SW 1271 (cell line): ENCODE measurements at regions not wholly inside any gene's neighbourhood (a gene's known extent, or its start where the extent isn't known, plus 50 kb on each side); places are given as distances from the start of the nearest gene placed in this dataset.
A peak's percentile ranks its signal among the peaks of the same experiment; 100 is the strongest.
"Not testable (repeated sequence)": the region's sequence is repeated elsewhere in the genome, so short reads cannot be mapped to it uniquely, and the experiment has no call there.

Experiments used
- DNase-seq, 2 experiments: peaks; one replicate each; lab custom pipeline; 2025; lab: John Stamatoyannopoulos, UW

DNA sequence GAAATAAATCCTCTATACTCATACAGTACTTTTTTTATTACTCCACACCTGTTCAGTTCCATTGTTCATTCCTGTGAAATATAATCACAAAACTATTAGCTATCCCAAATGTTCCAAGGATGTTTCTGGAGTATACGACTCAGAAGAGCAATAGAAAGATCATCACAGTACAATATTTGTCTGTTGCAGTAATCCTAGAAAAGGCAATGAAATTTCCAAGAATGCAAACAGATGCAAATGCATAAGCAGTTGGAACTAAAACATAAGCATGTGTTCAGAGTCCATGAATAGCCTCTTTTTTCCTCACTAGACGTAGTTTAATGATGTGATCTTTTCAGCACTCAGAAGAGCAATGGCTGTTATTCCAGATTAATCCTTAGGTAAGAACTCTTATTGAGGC is 55.2 kb downstream of the RTL3 start:
- DNase-seq: no peak

DNA sequence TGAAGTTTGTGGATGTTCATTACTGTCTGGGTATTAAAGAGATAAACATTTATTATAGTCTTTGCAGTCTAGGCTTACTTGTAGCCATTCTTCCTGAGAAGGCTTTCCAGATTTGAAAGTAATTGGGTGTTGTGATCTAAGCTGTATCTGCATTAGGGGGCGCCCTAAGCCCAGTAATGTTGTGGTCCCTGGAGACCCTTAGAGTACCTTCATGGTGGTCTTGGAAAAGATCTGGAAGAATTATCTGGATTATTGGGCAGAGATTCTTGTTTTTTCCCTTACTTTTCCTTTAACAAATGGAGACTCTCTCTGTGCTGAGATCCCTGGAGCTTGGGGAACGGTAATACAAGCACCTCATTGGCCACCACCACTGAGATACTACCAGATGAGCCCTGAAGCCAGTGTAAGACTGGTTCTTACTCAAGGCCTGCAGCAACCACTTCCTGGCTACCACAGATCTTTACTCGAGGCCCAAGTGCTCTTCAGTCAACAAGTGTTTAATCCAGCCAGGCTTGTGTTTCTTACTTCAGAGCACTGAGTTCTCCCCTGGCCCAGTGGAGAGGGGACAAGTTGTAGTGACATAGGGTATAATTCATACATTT is 63.1 kb downstream of the RTL3 start:
- DNase-seq: no peak

DNA sequence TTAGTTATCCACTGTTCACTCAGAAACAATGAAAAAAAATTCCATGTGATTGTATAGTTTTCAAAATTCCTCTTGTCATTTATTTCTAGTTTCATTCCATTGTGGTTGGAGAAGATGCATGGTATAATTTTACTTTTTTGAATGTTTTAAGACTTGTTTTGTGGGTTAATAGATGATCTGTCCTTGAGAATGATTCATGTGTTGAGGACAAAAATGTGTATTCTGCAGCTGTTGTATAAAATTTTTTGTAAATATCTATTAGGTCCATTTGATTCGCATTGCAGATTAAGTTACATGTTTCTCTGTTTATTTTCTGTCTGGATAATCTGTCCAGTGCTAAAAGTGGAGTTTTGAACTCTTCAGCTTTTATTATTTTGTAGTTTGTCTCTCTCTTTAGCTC is 65.4 kb downstream of the RTL3 start:
- no peak for DNase-seq

DNA sequence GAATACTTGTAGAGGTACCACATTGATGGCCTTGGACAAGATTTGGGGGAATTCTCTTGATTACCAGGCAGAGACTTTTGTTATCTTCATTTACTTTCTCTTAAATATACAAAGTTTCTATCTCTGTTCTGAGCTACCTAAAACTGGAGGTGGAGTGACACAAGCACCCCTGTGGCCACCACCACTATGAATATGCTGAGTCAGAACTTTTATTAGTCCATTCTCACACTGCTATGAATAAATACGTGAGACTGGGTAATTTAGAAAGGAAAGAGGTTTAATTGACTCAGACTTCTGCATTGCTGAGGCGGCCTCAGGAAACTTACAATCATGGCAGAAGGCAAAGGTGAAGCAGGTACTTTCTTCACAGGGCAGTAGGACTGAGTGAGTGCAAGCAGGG is 67.1 kb downstream of the RTL3 start:
- no peak for DNase-seq

DNA sequence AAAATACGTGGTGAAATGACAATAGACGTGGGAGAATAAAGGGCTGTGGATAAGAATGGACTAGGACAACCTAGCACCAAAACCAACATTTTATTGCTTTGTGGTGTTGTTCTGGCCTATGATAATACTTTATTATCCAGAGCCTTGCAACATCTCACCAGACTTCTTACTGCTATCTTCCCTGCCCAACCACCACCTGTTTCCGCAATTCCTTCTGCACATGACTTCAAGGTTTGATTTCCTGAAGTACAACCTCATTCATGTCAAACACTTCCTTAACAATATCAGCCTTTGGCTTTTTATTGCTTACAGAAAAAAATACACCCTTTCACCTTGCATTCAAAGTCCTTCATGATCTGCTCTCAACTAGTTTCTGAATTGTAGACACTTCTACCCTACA is 84.8 kb downstream of the RTL3 start:
- no peak for DNase-seq

DNA sequence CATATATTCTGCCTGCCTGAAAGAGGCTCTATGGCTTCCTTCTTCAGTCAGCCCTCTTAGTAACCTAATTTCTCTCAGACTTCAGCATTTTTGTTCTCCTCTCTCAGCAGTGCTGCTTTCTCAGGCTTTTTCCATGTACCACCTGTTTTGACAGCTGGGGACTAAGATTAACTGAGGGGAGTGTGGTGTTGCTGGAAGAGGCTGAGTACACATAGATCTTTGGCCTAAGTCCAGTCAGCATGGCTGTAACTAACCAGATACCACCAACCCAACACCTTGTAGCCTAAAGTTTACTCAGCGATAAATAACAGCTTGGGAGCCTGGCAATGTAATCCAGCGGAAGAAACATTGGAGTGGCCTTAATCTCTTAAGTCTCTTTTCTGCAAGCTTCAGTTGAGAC is 85.5 kb downstream of the RTL3 start:
- no peak for DNase-seq

DNA sequence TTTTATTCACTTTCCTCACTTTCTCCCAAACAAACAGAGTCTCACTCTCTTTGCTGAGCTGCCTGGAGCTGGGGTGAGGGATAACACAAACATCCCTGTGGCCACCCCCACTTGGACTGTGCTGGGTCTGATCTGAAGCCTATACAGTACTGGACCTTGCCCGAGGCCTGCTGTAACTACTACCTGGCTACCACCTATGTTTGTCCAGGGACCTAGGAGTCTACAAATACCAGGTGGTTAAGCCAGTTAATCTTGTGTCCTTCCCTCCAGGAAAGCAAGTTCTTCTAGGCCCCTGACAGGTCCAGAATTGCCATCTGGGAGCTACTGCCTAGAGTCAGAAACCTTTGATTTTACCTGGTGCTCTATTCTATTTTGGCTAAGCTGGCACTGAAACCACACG is 87.3 kb downstream of the RTL3 start:
- DNase-seq: no peak

DNA sequence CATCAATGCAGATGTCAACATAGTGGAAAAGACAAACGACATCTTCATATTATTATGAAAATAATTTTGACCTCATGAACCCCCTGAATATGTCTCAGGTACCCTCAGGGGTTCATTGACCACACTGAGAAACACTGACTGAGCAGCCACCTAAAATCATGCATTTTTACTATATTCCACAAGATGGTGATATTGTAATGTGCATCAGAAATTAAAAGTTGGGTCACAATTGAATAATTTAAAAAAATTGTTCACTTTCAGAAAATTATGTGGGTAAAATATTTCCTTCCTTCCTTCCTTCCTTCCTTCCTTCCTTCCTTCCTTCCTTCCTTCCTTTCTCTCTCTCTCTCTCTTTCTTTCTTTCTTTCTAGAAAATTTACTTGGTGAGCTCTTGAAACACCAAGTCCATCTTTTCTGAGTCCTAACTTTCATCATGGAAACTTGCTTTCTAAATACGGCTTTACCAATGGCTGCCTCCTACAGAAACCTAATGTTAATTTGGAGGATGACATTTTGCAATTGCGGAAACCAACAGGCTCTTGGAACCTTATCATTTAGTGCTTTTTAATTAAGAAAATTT is 103.6 kb downstream of the RTL3 start:
- peak in 1 of 2 experiments; percentile 0 for DNase-seq

DNA sequence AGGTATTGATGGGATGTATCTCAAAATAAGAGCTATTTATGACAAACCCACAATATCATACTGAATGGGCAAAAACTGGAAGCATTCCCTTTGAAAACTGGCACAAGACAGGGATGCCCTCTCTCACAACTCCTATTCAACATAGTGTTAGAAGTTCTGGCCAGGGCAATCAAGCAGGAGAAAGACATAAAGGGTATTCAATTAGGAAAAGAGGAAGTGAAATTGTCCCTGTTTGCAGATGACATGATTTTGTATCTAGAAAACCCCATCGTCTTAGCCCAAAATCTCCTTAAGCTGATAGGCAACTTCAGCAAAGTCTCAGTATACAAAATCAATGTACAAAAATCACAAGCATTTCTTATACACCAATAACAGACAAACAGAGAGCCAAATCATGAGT is 106.5 kb downstream of the RTL3 start:
- not testable (repeated sequence) for DNase-seq

DNA sequence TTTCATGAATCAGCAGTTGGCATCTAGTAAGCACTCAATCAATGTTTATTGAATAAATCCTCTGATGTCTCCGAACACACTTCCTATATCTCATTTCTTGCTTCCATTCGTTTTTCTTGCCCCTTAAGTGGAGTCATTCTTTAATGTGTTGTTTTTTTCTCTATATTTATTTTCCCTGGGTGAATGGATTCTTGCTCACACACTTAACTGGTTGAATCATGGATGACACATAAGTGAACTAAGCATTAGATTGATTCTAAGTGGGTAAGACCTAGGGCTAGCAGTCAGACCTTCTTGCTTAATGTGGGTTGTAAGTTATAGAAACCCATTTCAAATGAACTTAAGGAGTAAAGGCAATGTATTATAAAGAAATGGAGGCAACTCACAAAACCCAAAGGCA is 111.1 kb downstream of the RTL3 start:
- DNase-seq: no peak

DNA sequence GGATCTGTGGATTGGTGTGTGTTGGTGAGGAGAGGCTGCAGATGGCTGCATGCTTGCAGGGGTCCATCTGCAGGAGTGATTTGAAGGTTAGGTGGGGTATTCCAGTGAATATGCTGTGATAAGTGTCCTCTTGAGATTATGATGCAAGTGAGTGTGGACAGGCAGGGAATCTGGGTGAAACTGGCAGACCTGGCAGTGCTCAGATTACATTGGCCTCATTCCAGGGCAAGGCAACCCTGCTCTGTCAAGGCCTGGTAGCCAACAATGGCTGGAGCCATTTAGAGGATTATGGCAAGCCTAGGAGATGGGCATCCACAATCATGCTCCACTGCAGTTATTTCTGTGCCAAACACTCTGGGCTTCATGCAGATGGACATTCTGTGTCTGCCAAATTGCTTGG is 113.9 kb downstream of the RTL3 start:
- no peak for DNase-seq

DNA sequence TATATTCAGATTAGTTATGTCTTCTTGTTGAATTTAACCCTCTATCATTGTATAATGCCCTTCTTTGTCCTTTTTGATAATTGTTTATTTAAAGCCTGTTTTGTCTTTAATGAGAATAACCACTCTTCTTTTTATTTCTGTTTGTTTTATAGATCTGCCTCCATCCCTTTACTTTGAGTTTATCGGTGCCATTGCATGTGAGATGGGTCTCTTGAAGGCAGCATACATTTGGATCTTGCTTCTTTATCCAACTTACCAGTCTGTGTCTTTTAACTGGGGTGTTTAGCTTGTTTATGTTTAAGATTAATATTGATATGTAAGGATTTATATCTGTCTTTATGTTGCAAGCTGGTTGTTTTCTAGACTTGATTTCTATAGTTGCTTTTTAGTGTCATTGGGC is 115.8 kb downstream of the RTL3 start:
- DNase-seq: no peak

DNA sequence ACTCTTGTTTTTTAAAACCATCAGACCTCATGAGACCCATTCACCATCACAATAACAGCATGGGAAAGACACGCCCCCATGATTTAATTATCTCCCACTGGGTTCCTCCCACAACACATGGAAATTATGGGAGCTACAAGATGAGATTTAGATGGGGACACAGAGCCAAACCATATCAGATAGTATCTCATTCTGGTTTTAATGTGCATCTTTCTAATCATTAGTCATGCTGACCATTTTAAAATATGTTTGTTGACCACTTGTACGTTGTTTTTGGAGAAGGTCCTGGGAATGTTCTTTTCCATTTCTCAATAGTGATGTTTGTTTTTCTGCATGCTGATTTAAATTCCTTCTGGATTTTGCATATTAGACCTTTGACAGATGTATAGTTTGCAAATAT is 119.0 kb downstream of the RTL3 start:
- no peak for DNase-seq

DNA sequence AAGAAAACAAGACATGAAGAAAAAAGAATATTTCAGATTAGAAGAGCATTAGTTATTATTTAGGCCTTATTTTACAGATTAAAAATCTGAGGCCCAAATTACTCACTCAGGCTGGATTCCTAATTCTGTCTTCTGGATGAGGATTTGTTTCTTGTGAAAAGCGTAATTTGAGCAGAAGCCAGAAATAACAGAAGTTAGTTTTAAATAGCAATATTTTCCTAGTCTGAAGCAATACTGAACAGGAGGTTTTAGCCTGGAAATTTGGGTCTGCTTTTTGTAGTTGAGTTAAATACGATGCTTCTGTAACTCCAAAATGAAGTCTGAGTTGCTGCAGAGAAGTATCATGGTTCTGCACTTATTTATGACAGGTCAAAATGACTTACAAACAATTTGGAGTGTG is 124.9 kb downstream of the RTL3 start:
- DNase-seq: no peak

DNA sequence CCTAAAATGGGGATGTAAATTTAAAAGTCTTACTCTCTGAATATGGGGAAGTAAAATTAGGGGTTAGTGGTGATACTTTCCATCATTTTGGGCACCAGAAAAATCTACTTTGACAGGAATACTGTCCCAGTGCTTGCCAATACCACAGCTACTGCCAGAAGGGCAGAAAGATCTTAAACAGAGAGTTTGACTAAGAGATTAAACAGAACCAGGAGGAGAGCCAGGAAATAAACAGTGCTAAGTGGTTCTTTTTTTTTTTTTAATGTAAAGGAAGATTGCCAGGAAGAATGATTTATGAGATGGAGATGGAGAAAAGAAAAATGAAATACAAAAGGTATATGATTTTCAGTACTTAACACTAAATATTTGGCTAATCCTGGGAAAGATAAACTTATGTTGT is 126.8 kb downstream of the RTL3 start:
- no peak for DNase-seq

DNA sequence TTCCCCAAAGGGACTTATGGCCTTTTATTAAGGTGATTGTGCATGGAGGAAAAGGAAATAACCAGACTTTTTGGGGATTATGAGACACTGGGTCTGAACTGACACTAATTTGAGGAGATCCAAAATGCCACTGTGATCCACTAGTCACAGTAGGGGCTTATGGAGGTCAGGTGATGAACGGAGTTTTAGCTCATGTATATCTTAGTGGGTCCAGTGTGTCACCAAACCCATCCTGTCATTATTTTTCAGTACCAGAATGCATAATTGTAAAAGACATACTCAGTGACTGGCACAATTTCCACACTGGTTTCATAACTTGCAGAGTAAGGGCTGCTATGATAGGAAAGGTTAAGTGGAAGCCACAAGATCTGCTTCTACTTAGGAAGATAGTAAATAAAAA is 131.3 kb downstream of the RTL3 start:
- no peak for DNase-seq

DNA sequence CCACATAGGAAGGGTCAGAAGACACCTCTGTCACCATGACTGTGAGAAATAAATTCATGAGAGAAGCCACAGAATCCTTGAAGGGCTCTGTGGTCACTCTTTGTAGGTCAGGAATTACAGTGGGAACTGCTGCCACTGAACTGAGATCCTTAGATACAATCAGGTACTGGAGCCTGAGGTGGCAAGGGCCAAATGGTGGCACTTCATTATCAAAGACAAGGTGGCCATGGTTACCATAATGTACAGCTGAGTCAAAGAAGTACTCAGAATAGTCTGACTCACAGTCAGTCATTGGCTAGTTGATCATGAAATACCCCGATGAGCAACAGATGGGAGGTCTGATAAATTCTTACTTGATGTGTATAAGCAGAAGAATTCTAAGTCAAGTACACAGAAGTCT is 131.9 kb downstream of the RTL3 start:
- DNase-seq: no peak

DNA sequence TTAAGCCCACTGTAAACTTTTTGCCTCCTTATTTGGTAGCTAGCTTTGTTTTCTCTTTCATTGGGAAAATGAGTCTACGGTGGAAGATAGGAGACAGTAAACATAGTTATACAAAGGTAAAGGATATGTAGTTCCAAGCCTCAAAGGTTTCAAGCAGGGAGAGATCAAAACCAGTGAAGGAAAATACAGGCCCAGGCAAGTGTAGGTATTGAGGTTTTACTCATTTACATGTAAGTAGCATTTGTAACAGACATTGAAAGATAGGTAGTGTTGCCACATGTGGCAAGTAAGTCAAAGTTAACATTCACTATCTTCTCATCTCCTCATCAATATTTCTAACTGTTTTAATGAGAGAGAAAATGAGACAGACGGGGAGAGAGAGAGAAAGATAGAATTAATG is 136.5 kb downstream of the RTL3 start:
- DNase-seq: no peak

DNA sequence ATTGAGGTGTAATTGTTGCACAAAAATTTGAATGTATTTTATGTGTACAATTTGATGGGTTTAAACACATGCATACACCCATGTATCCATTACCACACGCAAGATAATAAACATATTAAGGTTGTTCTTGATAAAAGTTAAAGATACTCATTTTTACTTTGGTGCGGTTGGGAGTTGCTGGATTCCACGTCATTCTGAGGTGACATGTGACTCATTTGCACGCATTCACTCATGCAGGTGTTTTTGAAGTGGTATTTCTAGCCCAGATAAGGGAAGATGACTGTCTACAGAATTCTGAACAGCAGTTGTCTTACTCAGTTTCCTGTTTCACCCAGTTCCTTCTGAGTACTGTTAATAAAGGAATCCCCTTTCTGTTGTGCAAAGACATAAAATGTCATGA is 142.0 kb downstream of the RTL3 start:
- DNase-seq: no peak

DNA sequence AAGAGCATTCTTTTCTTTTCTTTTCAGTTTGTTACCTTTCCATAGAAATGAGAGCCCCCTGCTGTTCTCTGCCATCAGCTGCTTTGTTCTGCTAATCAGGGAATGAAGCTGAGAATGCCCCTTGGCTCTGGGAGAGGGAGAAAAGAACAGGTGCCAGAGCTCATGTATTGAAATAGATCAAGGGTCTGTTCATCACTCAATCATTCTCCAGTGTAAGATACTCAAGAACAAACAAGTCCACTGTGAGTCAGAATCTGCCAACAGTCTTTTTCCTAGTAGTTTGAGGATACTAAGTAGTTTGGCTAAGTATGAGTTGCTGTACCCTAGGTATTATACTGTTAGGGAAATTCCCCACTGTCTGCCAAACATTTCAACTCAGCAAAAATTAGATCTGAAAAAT is 144.3 kb downstream of the RTL3 start:
- DNase-seq: no peak

DNA sequence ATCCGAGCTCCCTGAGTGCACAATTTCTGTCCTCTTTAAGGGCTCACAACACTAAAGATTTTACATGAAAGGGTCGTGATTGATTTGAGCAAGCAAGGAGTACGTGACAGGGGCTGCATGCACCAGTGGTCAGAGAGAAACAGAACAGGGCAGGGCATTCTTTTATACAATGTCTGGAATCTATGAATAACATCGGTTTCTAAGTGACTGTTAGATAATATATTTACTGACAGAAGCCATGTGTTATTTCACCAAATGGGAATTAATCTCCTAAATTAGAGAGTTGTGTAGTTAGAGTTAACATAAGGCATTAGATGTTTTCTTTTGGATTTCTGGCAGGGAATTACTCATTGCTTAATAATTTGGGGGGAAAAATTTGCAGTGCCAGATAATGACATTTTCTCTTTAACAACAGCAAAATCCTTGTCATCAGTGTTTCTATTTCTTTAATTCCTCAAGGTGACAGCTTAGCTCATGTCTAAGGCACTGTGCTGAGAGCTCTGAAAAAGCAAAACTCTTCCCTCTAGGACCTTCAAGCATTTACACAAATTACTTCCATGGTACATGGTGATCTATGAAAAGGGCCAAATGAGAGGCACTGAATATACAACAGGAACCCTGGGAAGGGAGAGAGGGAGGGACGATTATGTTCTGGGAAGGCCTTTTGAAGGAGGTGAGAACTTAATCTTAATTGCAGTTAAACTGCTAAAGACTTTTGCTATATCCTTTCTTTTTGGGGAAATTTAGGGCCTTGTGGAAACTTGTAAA is 145.0 kb downstream of the RTL3 start:
- DNase-seq: no peak

DNA sequence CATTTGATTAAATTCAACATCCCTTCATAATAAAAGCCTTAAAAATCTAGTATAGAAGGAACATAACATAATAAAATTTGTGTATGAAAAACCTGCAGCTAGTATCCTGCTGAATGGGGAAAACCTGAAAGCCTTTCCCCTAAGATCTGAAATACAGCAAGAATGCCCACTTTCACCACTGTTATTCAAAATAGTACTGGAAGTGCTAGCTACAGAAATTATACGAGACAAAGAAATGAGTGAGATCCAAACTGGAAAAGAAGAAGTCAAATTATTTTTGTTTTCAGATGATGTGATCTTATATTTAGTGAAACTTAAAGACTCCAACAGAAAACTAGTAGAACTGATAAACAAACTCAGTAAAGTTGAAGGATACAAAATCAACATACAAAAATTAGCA is 152.9 kb downstream of the RTL3 start:
- no peak for DNase-seq

DNA sequence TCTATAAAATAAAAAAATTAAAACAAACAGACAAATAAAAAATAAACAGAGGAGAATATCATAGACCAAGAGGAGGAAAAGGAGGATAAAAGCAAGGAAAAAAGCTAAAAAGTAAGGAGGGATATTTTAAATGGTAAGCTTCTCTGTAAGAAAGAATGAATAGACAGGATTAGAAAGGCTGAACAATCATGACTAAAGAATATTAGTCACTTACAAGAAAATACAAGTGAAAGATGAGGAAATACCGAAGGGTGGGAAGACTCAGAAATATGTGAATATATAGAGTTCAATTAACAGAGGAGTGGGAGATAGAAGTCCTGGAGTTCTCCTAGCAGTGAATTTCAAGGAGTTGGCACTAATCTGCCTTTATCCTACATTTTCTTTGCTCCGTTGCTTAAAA is 162.6 kb downstream of the RTL3 start:
- DNase-seq: no peak

DNA sequence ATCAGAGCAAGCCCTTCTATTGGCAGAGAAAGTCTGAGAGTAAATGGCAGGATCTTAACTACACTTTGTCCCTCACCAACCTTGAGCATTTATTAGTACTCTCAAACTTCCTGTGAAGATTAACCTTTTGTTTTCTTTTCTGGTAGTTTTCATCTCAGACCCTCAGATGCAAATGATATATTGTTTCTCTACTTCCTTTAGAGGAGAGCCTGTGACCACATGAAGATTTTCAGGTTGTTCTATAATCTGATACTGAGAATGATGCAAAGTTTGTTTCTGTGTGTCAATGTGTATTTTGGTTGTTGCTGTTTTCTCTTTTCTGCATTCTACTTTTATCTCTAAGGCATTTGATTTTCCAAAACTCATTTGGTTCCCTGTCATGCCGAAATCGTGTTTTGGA is 165.8 kb upstream of the CYSLTR1 start:
- no peak for DNase-seq
